ENCODE measurements at regions not wholly inside any gene's neighbourhood (a gene's known extent, or its start where the extent isn't known, plus 50 kb on each side); places are given as distances from the start of the nearest gene placed in this dataset.
"Not testable (repeated sequence)": the region's sequence is repeated elsewhere in the genome, so short reads cannot be mapped to it uniquely, and the experiment has no call there.

DNA sequence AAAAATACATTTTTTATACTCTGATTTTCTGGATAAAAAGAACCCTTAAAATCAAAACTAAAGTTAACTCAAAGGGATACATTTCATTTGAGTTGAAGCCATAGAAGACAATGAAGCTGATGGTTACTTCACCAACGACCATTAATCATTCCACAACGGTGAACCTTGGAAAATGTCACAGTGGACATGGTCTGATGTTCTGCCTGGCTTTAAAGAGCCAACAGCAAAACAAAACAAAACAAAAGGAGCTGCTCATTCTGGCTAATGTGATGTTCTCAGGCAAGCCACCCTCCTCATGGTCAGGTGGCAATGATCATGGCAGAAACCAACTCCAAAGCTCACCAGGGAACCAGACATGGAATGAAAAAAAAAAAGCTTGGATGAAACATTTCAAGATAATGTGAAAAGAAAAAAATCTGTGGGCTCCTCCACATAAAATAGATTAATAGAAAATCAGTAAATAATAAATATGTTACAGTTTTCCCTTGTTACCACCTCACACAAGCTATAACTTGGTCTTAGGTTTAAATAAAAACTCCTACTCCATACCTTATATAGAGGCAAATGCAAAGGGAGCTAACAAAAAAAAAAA lies 90.1 kb upstream of the SERTAD2 start:
- DNase-seq: no peak

DNA sequence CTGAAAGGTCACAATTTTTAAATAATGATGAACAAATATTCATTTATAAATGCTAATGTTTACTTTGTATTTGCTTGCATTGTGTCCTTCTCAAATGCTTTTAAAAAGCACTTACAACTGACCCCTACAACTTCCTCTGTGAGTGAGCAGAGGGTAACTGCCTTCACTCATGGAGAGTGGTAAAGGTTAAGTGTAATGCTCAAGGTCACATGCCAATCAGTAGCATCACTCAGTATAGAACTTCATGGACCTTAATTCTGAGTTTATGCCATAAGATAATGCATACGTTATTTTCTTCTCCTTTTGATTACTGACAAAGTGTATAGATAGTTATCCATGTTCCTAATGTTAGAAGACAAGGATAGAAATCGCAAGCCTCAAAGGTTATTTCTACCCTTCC lies 91.8 kb upstream of the SERTAD2 start:
- no peak for DNase-seq

DNA sequence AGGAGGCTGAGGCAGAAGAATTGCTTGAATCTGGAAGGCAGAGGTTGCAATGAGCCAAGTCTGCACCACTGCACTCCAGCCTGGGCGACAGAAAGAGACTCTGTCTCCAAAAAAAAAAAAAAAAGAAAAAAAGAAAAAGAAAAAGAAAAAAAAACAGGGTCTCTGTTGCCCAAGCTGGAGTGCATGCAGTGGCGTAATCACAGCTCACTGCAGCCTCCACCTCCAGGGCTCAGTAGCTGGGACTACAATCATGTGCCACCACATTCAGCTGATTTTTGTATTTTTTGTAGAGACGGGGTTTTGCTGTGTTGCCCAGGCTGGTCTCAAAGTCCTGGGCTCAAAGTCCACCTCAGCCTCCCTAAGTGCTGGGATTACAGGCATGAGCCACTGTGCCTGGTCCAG lies 94.0 kb upstream of the SERTAD2 start:
- not testable (repeated sequence) for DNase-seq

DNA sequence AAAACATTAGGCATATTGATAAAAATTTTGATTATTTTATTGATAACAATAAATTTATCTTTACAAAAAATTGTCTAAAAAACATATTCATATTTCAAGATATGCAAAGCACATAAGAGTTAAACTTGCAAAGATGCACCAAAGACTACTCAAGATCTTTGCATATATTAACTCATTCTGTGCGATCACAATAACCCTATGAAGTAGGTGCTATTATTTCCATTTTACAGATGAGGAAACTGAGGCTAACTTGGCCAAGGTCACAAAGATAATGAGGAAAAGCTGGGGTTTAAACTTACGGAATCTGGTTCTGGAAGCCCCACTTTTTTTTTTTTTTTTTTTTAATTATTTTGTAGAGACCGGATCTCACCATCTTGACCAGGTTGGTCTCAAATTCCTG lies 94.4 kb upstream of the SERTAD2 start:
- DNase-seq: no peak

DNA sequence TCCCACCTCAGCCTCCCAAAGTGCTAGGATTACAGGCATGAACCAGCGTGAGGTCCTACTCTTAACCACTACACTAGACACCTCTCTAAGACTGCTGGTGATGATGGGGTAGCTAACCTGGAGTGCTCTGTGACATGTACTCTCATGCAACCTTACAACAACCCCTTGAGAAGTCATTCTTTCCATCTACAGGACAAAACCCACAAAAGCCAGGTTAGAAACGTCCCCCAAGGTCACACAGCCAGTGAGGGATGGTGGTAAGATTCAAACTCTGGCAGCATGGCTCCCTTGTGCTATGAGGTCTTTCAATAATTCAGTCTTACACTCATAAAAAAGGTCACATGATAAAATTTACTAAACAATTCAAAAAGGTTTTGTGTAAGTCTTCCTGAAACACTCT lies 94.8 kb upstream of the SERTAD2 start:
- DNase-seq: peak; percentile 46

DNA sequence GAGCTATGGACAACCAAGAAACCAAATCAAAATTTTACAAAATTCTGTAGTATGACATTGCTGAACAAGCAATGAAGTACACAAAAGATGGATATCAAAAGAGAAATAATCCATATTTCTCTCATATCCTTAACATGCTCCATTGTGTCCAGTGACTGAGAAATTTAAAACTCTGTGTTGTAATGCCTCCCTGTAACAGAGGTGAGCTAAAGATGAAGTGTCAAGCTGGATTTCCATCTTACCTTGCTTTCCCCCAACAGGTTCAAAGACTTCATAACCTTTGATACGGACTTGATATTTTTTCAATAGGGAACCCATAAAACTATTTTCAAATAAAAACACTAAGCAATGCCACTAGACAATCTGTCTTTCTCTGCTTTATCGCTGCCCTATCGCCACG lies 95.7 kb upstream of the SERTAD2 start:
- DNase-seq: no peak

DNA sequence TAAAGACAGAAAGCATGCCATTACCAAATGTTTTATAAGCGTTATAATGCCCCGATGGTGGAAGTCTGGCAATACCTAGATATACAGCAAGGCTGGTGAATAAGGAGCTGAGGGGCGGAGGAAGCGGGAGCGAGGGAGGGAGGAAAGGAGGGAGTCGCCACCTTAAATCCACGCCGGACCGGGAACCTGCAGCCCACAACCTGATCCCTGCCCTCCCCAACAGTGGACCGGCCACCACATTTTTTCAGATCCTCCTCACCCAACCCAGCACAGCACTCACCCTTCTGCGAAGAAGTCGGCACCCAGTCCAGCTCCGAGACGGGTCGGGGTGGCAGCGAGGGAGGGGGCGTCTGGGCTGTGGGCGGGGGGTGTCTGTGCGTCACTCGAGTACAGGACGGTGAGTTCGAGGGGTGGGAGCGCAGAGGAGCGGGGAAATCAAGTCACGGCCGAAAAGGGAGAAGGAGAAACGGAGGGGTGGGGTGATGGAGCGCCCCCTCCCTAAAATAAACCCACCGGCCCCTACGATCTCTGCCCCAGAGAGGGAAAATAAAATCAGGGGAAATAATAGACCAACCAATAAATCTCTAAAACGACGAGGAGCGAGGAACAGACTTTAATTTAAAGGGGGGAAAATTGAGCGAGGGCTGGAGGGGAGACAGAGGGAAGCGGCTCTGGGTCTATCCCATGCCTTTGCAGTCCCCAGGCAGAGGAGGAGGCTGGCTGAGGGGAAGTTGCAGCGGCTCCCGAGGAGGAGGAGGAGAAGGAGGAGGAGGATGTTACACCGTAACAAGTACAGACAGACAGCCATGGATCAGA lies 96.5 kb upstream of the SERTAD2 start:
- peak; percentile 38 for DNase-seq

DNA sequence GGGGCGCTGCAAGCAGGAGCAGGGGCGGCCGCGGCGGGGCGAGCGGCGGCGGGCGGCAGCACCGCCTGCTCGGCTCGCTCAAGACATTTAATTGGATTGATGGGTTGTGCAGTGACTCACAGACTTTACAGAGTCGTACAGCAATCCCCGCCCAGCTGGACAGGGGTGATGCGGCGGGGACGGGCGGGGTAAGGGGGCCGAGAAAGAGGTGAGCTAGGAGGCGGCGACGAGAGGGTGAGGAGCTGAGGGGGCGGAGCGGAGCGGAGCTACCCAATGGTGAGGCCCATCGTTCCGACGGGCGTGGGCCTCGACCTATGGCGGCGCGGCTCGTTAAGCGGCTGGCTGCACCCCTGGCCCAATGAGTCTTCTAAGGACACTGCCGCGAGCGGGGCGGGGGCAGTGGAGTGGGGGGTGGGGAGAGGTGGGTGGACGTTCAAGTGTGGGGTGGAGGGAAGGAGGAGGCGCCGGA lies 97.1 kb upstream of the SERTAD2 start:
- peak; percentile 99 for DNase-seq

DNA sequence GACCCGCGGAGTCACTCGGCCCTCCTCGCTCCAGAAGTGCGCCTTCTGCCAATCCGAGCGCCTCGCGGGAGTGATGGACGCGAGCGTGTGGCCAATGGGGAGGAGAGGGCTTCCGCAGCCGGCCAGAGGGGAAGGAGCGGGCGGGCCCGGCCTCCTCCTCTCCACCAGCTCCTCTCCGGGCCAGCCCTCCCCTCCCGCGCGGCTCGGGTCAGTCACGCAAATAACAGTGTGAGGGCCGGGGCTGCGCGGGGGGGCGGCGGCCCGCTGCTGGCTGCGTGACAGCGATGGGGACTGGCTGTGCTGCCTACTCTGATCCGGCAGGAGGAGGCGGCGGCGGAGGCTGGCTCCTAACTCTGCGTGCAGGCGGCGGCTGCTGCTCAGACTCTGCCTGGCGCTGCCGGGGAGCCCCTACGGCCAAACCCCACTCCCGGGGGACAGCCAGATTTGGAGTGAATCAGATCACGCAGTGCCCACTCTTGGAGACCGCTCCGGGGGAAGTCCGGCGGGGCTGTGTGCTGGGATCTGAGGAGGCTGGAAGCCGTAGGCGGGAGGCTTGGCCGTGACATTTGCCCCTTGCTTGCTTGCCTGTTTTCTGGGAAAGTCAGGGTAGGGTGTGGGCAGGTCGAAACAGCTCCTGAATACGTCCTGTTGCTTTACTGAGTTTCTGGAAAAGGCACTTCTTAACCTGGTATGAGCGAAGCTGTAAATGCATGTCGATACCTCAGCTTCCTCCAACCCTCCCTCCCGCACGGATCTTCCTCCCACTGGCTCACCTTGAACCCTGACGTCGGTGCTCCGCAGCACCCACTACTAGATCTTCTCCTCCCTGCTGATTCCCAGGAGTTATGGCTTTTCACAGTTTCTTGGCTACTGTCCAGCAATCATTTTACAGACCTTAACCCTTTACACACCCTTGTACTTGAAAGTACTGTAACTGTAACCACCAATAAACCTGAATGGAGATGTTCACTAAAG lies 97.9 kb upstream of the SERTAD2 start:
- peak; percentile 43 for DNase-seq

DNA sequence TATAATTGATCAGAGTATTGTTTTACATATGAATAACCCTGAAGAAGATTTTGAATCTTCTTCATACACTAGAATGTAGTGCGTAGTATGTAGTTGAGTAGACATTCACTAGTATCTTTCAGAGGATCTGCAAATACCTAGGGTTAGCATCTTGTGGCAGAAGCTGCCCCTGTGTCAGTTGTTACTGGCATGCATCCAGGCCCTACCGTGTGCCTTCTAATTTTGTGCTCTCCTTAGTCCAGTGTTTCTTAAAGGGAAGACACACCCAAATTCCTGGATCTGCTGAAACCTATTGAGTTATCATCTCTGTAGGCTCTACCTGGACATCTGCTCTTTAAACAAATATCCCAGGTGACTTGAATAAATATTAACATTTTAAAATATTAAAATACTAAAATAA lies 99.7 kb upstream of the SERTAD2 start:
- no peak for DNase-seq

DNA sequence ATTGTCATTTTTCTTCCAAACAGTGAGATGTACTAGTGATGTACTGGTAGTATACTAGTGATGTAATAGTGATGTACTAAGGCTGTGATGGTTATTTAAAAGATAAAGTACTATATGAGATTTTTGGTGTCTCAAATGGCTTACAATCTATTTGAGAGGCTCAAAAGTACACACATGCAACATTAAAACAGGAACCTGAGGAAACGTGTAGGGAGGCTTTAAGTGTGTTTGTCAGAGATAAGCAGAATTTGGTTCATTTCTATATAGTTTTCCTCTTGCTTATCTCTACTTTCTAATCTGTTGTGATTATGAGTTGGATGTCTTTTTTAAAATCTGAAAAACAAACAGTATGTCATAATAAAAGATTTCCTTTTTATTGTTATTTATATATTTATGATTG lies 100.9 kb upstream of the SERTAD2 start:
- no peak for DNase-seq

DNA sequence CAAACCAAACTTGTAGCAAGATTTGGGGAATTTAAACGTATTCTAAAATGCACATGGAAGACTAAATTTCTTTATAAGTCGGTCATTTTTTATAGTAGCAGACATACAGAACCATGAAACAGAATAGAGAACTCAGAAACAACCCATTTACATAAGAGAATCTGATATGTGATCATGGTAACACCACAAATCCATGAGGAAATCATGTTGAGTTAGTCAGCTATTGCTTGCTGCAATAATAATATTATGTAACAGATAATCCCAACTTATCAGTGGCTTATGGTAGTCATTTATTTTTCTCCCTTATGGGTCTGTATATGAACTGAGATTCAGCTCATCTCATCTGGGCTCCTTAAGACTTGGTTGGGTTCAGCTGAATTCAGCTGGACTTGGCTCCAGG lies 103.4 kb upstream of the SERTAD2 start:
- no peak for DNase-seq

DNA sequence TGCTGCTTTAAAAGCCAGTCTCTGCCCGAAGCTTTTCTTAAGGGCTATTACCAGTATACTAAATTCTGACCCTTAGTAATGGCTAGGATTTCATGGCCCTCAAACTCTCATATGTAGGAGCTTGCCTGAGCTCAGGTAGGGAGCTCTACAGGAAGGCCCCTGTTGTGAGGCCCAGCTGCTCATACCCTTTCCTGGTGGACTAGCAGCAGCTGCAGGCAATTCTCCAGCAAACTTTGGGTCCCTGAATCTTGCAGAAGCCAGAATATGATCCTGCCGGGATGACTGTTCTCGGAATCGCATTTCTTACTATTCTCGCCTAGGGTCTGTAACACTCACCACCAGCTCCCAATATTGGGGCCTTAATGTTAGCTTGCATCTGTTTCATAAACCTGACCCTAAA lies 106.4 kb upstream of the SERTAD2 start:
- no peak for DNase-seq

DNA sequence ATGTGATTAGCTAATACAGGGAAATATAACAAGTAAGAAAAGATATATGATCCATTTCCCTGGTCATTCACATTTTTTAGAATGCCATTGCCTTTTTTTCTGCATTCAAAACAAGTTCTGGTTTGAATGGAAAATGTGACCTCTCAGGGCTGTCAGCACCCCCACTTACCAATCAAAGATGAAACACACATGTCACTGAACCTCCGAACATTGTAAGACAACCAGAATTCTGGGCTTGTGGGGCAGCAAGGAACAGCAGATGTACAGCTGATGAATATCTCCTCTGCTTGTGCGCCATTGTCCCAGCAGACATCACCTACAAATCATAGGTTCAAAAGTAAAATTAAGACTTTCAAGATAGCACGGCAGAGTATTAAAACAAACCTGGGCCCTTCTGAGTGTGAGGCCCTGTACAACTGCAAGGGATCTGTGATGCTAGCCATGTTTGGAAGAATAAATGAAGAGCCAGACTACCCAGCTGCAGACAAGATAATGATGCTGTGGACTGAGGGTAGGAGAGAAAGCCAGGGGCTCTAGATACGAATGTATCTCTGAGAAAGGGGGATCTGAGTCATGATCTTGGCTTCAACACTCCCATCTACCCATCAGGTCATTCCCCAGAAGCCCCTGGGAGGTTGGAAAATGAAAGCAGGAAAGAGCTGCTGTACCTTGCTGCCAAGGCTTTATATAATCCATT lies 108.7 kb upstream of the SERTAD2 start:
- no peak for DNase-seq

DNA sequence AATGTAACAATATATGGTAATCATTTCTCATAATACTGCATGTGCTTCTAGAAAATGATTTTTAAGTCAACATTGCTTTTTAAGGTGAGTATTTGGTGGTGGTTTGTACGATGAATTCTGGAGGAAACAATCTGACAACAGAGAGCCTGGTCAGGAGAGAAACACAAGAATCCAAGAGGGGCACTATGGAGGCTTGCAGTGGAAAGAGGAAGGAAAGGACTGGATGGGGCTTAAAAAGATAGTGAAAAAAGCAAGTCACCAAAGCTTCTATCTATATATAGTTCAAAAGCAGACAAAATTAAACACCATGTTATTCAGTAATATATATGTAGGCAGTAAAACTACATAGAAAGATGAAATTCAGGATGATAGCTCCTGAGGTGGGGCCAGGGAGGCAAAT lies 109.4 kb upstream of the SERTAD2 start:
- no peak for DNase-seq

DNA sequence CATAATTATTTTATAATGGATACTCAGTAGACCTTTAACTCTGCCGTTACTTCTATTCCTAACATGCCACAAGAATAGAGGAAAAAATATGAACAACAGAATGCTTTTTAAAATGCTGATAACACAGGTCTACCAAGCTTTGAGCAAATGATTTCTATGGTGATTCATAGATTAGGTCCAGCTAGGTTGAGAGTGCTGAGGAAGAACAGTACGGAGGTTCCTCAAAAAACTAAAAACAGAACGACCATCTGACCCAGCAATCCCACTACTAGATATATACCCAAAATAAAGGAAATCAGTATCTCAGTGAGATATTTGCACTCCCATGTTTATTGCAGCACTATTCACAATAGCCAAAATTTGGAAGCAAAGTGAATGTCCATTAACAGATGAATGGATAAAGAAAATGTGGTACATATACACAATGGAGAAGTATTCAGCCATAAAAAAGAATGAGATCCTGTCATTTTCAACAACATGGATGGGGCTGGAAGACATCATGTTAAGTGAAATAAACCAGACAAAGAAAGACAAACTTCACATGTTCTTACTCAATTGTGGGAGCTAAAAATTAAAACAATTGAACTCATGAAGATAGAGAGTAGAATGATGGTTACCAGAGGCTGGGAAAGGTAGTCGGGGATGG lies 111.6 kb upstream of the SERTAD2 start:
- no peak for DNase-seq

DNA sequence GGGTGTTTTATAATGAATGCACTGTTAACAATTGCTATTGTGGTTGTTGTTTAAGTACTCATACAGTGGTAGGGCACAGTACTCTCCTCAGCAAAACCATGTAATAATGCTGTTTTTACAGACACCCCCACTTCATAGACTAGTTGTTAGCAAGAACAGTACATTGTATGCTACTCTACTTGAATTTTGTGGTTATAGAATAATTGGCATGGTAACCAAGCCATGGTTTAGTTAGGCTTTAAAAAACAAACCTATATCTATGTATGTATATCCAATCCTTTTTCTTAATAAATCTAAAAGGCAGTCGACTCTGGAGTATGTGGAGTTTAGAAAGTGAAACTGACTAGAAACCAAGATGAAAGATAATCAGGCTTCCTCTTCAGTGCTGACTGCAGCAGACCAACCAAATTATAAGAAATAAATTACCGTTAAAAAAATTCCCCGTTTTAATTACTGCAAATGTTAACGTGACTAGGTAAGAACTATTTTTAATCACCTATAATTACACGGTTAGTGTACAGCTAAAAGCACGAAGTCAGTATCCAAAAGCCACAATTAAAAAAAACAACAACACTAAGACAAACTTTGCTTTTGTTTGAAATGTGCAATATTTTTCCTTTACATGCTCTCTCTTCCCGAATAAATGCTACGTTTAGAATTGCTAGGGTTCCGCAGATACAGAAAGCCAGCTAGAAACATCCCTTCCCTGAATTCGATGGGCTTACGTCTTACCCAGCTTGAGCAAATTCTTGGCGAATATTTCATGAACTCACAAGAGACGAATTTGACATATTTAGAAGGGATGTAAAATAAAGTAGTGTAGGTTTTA lies 113.3 kb upstream of the SERTAD2 start:
- peak; percentile 57 for DNase-seq

DNA sequence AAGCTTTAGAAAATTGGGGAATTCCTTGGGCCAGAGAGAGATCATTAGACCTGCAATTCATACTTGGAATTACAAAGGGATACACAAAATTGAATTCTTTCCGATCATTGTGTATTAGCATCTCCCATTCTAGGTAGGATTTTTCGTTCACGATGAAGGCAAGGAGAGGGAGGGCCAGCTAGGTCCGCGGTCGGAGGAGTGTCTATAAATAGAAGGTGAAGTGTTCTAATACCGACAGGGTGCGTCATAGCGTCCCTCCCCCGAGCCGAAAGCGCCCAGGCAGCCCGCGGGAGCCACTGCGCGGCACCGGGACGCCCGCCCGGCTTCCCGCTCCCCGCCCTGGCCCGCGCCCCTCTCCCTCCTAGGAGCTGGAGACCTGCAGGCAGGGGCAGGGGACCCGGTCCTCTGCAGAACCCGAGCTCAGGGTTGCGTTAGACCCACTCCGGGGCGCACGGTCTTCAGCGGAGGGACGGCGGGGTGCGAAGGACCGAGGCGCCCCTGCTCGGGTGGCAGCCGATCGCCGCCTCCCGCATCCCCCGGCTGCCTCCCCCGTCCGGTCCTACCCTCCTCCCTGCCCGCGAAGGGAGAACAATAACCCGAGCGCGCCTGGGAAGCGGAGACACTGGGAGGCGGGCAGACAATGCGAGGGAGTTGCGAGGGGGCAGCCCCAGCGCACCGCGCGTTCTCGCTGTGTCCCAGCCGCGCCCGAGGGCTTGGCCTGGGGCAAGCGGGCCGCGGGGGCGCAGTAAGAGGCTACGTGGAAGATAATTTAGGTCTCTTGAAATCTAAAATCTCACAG lies 114.2 kb upstream of the SERTAD2 start:
- DNase-seq: peak; percentile 86

DNA sequence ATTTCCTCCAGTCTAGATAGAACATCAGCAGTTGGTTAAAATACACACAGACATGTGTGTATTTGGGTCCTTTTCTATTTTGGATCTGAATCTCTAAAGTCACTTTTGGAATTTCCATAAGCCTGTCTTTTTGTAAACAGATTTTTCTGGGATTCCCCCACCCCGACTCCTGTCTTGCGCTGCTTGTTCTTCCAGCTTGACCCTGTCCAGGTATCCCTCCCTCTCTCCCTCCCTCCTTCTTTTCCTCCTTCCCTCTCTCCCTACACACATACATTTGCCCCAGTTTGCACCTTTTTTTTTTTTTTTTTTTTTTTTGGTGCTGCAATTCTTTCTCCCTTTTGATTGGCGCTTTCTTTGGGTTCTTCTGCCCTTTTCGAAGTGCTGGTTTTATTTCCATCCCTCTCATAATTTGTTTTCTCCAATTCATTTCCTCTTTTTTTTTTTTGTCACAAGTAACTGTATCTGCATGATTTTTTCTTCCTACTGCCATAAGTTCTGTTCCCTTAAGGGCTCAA lies 114.8 kb upstream of the SERTAD2 start:
- DNase-seq: no peak

DNA sequence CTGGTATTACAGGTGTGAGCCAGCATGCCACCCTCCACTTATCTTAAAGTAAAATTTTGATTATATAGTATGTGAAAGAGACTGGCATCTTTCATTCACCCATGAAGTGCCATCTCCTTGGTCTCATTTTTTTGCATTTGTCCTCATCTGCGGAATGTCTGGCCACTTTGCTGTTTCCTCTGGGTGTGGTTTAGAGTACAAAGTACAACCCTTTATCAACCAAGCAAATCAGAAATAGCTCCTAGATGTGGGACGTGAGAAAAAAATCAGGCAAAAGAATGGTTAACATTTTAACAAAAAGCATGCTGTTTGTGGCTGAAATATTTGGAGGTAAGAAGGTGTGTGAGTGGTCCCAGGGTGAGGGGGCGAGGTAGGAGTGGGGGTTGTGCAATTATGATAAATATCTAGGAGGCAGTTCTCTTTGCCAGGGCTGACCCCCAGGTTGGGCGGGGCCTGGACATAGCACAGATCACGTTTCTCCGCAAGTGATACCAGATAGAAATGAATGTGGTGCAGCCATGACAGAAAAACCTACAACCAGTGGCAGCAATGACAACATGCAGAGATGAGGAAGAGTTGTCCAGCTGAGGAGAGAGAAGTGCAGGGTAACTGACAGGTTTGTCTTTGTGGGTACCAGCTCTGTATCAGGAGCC lies 115.8 kb upstream of the SERTAD2 start:
- no peak for DNase-seq

All from activated CD4-positive, alpha-beta T cell treated with anti-CD3 and anti-CD28 coated beads, Interleukin-10, Interleukin-2, amounts not matched to agents 100 ng/mL and 50 ng/mL, durations not matched to agents 16 hours and 8 hours (primary cell).